ENCODE measurements at regions not wholly inside any gene's neighbourhood (a gene's known extent, or its start where the extent isn't known, plus 50 kb on each side); places are given as distances from the start of the nearest gene placed in this dataset.

- H3K4me3 Mint-ChIP-seq = no peak overlapping the region
- H4K20me1 ChIP-seq (ENCODE audit: low read depth) = no peaks in the 10 kb centered on the region
- H3K79me2 ChIP-seq (ENCODE audit: low read depth) = no peaks in the 10 kb centered on the region
- H3K27me3 ChIP-seq = no peaks in the 10 kb centered on the region
- peaks cover 14% of the 10 kb centered on the region for H3K4me1 ChIP-seq
- no peak overlapping the region for H3K9ac ChIP-seq
- H3K9me3 ChIP-seq (ENCODE audit: low read depth) = no peaks in the 10 kb centered on the region
- no peak for DNase-seq (ENCODE audit: low spot score)
- no peak overlapping the region for H2AFZ ChIP-seq (replicated peaks)
- H3K27ac ChIP-seq = no peak overlapping the region
- no peak for TF ChIP-seq CTCF (IDR thresholded peaks at IDR 0.05)
- TF ChIP-seq EZH2 (IDR thresholded peaks at IDR 0.05) = no peak
- TF ChIP-seq EZH2phosphoT487 (IDR thresholded peaks at IDR 0.05) = no peak
- peaks cover 2% of the 10 kb centered on the region for H3K9me3 Mint-ChIP-seq
- H3K36me3 Mint-ChIP-seq = no peaks in the 10 kb centered on the region
- H3K36me3 ChIP-seq = no peaks in the 10 kb centered on the region
- no peak overlapping the region for H3K4me3 ChIP-seq
- H3K27me3 Mint-ChIP-seq (ENCODE audit: insufficient read depth, low read depth) = no peaks in the 10 kb centered on the region
- H3K27ac Mint-ChIP-seq = no peak overlapping the region
- no peak overlapping the region for H3K4me2 ChIP-seq
- peaks cover 10% of the 10 kb centered on the region for H3K4me1 Mint-ChIP-seq
- no peaks in the 10 kb centered on the region for H3F3A ChIP-seq (ENCODE audit: low read depth)
These were observed 272.9 kb downstream of the ADGRL2 start for GRCh38 chr1:82073659-82074058.

DNA sequence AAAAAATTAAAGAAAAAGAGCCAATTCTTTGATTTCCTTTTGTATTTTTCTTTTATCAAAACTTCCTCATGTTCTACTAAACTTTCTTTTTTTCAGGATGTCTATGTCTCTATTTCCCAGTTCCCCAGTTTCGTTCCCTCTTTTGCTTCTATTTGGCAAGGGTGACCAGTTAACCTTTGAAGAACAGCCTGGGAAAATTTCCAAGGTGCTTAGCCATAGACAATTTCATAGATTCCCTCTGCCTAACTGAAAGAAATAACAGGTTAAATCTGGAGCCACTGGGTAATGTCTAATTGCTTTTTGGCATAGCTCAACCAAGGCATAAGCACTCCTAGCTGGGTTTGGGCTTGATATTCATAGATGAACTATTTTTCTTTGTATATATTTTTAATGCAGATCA is 272.3 kb downstream of the ADGRL2 start:
- H3K27ac Mint-ChIP-seq = no peak overlapping the region
- no peaks in the 10 kb centered on the region for H4K20me1 ChIP-seq (ENCODE audit: low read depth)
- no peak overlapping the region for H3K4me3 Mint-ChIP-seq
- no peaks in the 10 kb centered on the region for H3F3A ChIP-seq (ENCODE audit: low read depth)
- peaks cover 14% of the 10 kb centered on the region for H3K4me1 ChIP-seq
- H3K4me1 Mint-ChIP-seq = peaks cover 10% of the 10 kb centered on the region
- no peaks in the 10 kb centered on the region for H3K27me3 ChIP-seq
- no peaks in the 10 kb centered on the region for H3K79me2 ChIP-seq (ENCODE audit: low read depth)
- H3K9me3 Mint-ChIP-seq = peaks cover 2% of the 10 kb centered on the region
- DNase-seq (ENCODE audit: low spot score) = no peak
- H3K36me3 ChIP-seq = no peaks in the 10 kb centered on the region
- no peaks in the 10 kb centered on the region for H3K36me3 Mint-ChIP-seq
- TF ChIP-seq EZH2 (IDR thresholded peaks at IDR 0.05) (no peak), CTCF (IDR thresholded peaks at IDR 0.05) (no peak), EZH2phosphoT487 (IDR thresholded peaks at IDR 0.05) (no peak)
- no peaks in the 10 kb centered on the region for H3K27me3 Mint-ChIP-seq (ENCODE audit: insufficient read depth, low read depth)
- H3K9ac ChIP-seq = no peak overlapping the region
- no peak overlapping the region for H3K27ac ChIP-seq
- H3K4me3 ChIP-seq = no peak overlapping the region
- H3K9me3 ChIP-seq (ENCODE audit: low read depth) = no peaks in the 10 kb centered on the region
- no peak overlapping the region for H2AFZ ChIP-seq (replicated peaks)
- no peak overlapping the region for H3K4me2 ChIP-seq

GRCh38 chr1:82065916-82066315 is 265.2 kb downstream of the ADGRL2 start:
- Mint-ChIP-seq H3K36me3 (no peaks in the 10 kb centered on the region), H3K9me3 (no peaks in the 10 kb centered on the region), H3K4me1 (no peaks in the 10 kb centered on the region), H3K27ac (no peak overlapping the region), H3K4me3 (no peak overlapping the region), H3K27me3 (ENCODE audit: insufficient read depth, low read depth) (peaks cover 3% of the 10 kb centered on the region)
- Histone ChIP-seq H3K9ac (no peak overlapping the region), H3K4me2 (no peak overlapping the region), H3K79me2 (ENCODE audit: low read depth) (no peaks in the 10 kb centered on the region), H3K4me3 (no peak overlapping the region), H4K20me1 (ENCODE audit: low read depth) (no peaks in the 10 kb centered on the region), H3K9me3 (ENCODE audit: low read depth) (no peaks in the 10 kb centered on the region), H2AFZ (replicated peaks) (no peak overlapping the region), H3K4me1 (no peaks in the 10 kb centered on the region), H3K27ac (no peak overlapping the region), H3K36me3 (no peaks in the 10 kb centered on the region), H3K27me3 (no peaks in the 10 kb centered on the region), H3F3A (ENCODE audit: low read depth) (no peaks in the 10 kb centered on the region)
- no peak for DNase-seq (ENCODE audit: low spot score)
- TF ChIP-seq CTCF (IDR thresholded peaks at IDR 0.05) (no peak), EZH2phosphoT487 (IDR thresholded peaks at IDR 0.05) (no peak), EZH2 (IDR thresholded peaks at IDR 0.05) (no peak)

- H3K27ac Mint-ChIP-seq = no peak overlapping the region
- Histone ChIP-seq H3K4me2 (no peak overlapping the region), H3K4me1 (no peaks in the 10 kb centered on the region), H3K27me3 (no peaks in the 10 kb centered on the region), H2AFZ (replicated peaks) (no peak overlapping the region), H3F3A (ENCODE audit: low read depth) (no peaks in the 10 kb centered on the region), H4K20me1 (ENCODE audit: low read depth) (no peaks in the 10 kb centered on the region), H3K9ac (no peak overlapping the region), H3K27ac (no peak overlapping the region), H3K79me2 (ENCODE audit: low read depth) (no peaks in the 10 kb centered on the region), H3K36me3 (no peaks in the 10 kb centered on the region), H3K9me3 (ENCODE audit: low read depth) (no peaks in the 10 kb centered on the region), H3K4me3 (no peak overlapping the region)
- H3K36me3 Mint-ChIP-seq = no peaks in the 10 kb centered on the region
- no peaks in the 10 kb centered on the region for H3K9me3 Mint-ChIP-seq
- no peak overlapping the region for H3K4me3 Mint-ChIP-seq
- no peaks in the 10 kb centered on the region for H3K4me1 Mint-ChIP-seq
- no peak for TF ChIP-seq CTCF (IDR thresholded peaks at IDR 0.05)
- TF ChIP-seq EZH2phosphoT487 (IDR thresholded peaks at IDR 0.05) = no peak
- no peak for TF ChIP-seq EZH2 (IDR thresholded peaks at IDR 0.05)
- no peak for DNase-seq (ENCODE audit: low spot score)
- H3K27me3 Mint-ChIP-seq (ENCODE audit: insufficient read depth, low read depth) = peaks cover 3% of the 10 kb centered on the region
These were observed 264.0 kb downstream of the ADGRL2 start for GRCh38 chr1:82064691-82065090.
